H1 (cell line): ENCODE measurements at regions not wholly inside any gene's neighbourhood (a gene's known extent, or its start where the extent isn't known, plus 50 kb on each side); places are given as distances from the start of the nearest gene placed in this dataset.

Experiments
- ASH2L ChIP-seq: fragments of 200-600, 300-600 bp; sonication (generic); IDR thresholded peaks from one replicate; pipeline ENCODE4 v1.7.1; 2017; ENCODE audit warnings: low read length
- ATF3 ChIP-seq: IDR thresholded peaks from 2 replicates; pipeline ENCODE4 v1.6.1; 2011; ENCODE audit warnings: low read depth, mild to moderate bottlenecking, low read length; ENCODE audit not compliant: insufficient read depth
- JUN ChIP-seq: IDR thresholded peaks from 2 replicates; pipeline ENCODE4 v1.6.1; 2011; ENCODE audit warnings: low read depth, mild to moderate bottlenecking, improper control_type of control experiment, low read length
- PHF8 ChIP-seq: fragments of 200-600 bp; sonication (generic); conservative IDR thresholded peaks from 2 replicates; pipeline ENCODE4 v1.7.1; 2012; ENCODE audit warnings: low read depth, mild to moderate bottlenecking, inconsistent platforms, low read length, moderate library complexity
- TF ChIP-seq, protein P1 (sequence below): IDR thresholded peaks from 2 replicates; pipeline ENCODE4 v1.6.1; 2011; ENCODE audit warnings: low read length, improper control_type of control experiment

GRCh38 chr9:3682186-3682585 is 156.4 kb upstream of the RFX3 start (continued):
- TF ChIP-seq ATF3 (no peak), PHF8 (no peak), JUN (no peak), ASH2L (no peak)
- TF ChIP-seq, protein P1, sequence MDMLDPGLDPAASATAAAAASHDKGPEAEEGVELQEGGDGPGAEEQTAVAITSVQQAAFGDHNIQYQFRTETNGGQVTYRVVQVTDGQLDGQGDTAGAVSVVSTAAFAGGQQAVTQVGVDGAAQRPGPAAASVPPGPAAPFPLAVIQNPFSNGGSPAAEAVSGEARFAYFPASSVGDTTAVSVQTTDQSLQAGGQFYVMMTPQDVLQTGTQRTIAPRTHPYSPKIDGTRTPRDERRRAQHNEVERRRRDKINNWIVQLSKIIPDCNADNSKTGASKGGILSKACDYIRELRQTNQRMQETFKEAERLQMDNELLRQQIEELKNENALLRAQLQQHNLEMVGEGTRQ = no peak
